Loucy (cell line): ENCODE measurements at regions not wholly inside any gene's neighbourhood (a gene's known extent, or its start where the extent isn't known, plus 50 kb on each side); places are given as distances from the start of the nearest gene placed in this dataset.

Source experiments
- H2AFZ ChIP-seq: fragments of 200-600 bp; sonication (generic); 2 replicates; pipeline ENCODE4 v1.6.0; 2016; ENCODE audit warnings: antibody characterized with exemption, mild to moderate bottlenecking, low read length, moderate library complexity
- H3F3A ChIP-seq: fragments of 200-600 bp; 2 replicates; pipeline ENCODE4 v1.6.0; 2016; ENCODE audit warnings: antibody characterized with exemption, low read depth, mild to moderate bottlenecking
- H3K27me3 ChIP-seq: fragments of 200-600 bp; sonication (generic); 2 replicates; pipeline ENCODE4 v1.6.1; 2014; ENCODE audit warnings: low read length, mild to moderate bottlenecking; ENCODE audit not compliant: insufficient read depth, poor library complexity, severe bottlenecking
- H3K36me3 ChIP-seq: fragments of 200-600 bp; sonication (generic); 2 replicates; pipeline ENCODE4 v1.6.1; 2016; ENCODE audit warnings: low read length; ENCODE audit not compliant: insufficient read depth
- H3K4me1 ChIP-seq: fragments of 200-600 bp; sonication (generic); 2 replicates; pipeline ENCODE4 v1.5.1; 2014; ENCODE audit warnings: low read length, mild to moderate bottlenecking; ENCODE audit not compliant: insufficient read depth, poor library complexity, severe bottlenecking
- H3K4me2 ChIP-seq: fragments of 200-600 bp; sonication (generic); 2 replicates; pipeline ENCODE4 v1.6.0; 2014; ENCODE audit warnings: antibody characterized with exemption, low read length, low read depth, mild to moderate bottlenecking; ENCODE audit not compliant: poor library complexity, severe bottlenecking
- H3K4me3 ChIP-seq: fragments of 200-600 bp; sonication (generic); 2 replicates; pipeline ENCODE4 v1.5.1; 2014; ENCODE audit warnings: low read length, mild to moderate bottlenecking, mixed read lengths; ENCODE audit not compliant: poor library complexity, severe bottlenecking
- H3K79me2 ChIP-seq: fragments of 200-600 bp; sonication (generic); 2 replicates; pipeline ENCODE4 v1.6.1; 2014; ENCODE audit warnings: low read length; ENCODE audit not compliant: insufficient read depth
- H3K9ac ChIP-seq: fragments of 200-600 bp; sonication (generic); 2 replicates; pipeline ENCODE4 v1.6.0; 2014; ENCODE audit warnings: mild to moderate bottlenecking, low read depth, low read length, moderate library complexity; ENCODE audit not compliant: poor library complexity, severe bottlenecking
- H3K9me2 ChIP-seq: fragments of 200-600 bp; sonication (generic); replicated peaks from 2 replicates; pipeline ENCODE4 v1.6.1; 2016; ENCODE audit warnings: low read depth, low read length, mixed read lengths
- H3K9me3 ChIP-seq: fragments of 200-600 bp; sonication (generic); 2 replicates; pipeline ENCODE4 v1.6.1; 2014; ENCODE audit warnings: mild to moderate bottlenecking, antibody characterized with exemption, low read length, low read depth; ENCODE audit not compliant: insufficient read depth
- H4K20me1 ChIP-seq: fragments of 200-600 bp; sonication (generic); 2 replicates; pipeline ENCODE4 v1.6.0; 2014; ENCODE audit warnings: antibody characterized with exemption, low read length, mild to moderate bottlenecking; ENCODE audit not compliant: insufficient read depth, poor library complexity, severe bottlenecking
- CTCF ChIP-seq: fragments of 200-600 bp; sonication (generic); conservative IDR thresholded peaks from 2 replicates; pipeline ENCODE4 v1.5.1; 2014; ENCODE audit warnings: mild to moderate bottlenecking, antibody characterized with exemption, low read length
- EZH2phosphoT487 ChIP-seq: fragments of 200-600 bp; IDR thresholded peaks from 2 replicates; pipeline ENCODE4 v1.6.1; 2018; ENCODE audit warnings: antibody characterized with exemption, mild to moderate bottlenecking, moderate library complexity, borderline replicate concordance

- no peak overlapping the region for H3K4me2 ChIP-seq
- no peaks in the 10 kb centered on the region for H4K20me1 ChIP-seq
- no peaks in the 10 kb centered on the region for H3K9me3 ChIP-seq
- H3K4me3 ChIP-seq, result no peak overlapping the region
- no peaks in the 10 kb centered on the region for H3F3A ChIP-seq
- peaks cover 44% of the 10 kb centered on the region for H3K79me2 ChIP-seq
- H2AFZ ChIP-seq, result no peak overlapping the region
- no peaks in the 10 kb centered on the region for H3K36me3 ChIP-seq
- no peaks in the 10 kb centered on the region for H3K9me2 ChIP-seq
- H3K9ac ChIP-seq, result no peak overlapping the region
- H3K4me1 ChIP-seq, result peaks cover 38% of the 10 kb centered on the region
- no peaks in the 10 kb centered on the region for H3K27me3 ChIP-seq
- no peak for TF ChIP-seq CTCF
- TF ChIP-seq EZH2phosphoT487, result no peak
Observed at GRCh38 chr21:31405604-31406003, 61.5 kb upstream of the TIAM1 start.

- Histone ChIP-seq H3K4me2 (no peak overlapping the region), H4K20me1 (no peaks in the 10 kb centered on the region), H3K4me3 (no peak overlapping the region), H3K4me1 (peaks cover 38% of the 10 kb centered on the region), H2AFZ (no peak overlapping the region), H3K27me3 (no peaks in the 10 kb centered on the region), H3K9ac (no peak overlapping the region), H3F3A (0 out of 2 replicates have a peak, but pooled peaks cover under 1% of the 10 kb centered on the region), H3K9me3 (no peaks in the 10 kb centered on the region), H3K36me3 (no peaks in the 10 kb centered on the region), H3K79me2 (peaks cover 43% of the 10 kb centered on the region), H3K9me2 (no peaks in the 10 kb centered on the region)
- no peak for TF ChIP-seq CTCF
- TF ChIP-seq EZH2phosphoT487, result no peak
Observed at GRCh38 chr21:31403596-31404333, 59.7 kb upstream of the TIAM1 start.

GRCh38 chr21:31399591-31399990 lies 55.5 kb upstream of the TIAM1 start:
- TF ChIP-seq CTCF (no peak), EZH2phosphoT487 (no peak)
- no peaks in the 10 kb centered on the region for H3K36me3 ChIP-seq
- no peak overlapping the region for H3K4me3 ChIP-seq
- H3K79me2 ChIP-seq, result peaks cover 40% of the 10 kb centered on the region; the same call in 1 of the 2 replicates
- no peaks in the 10 kb centered on the region for H4K20me1 ChIP-seq
- no peak overlapping the region for H3K4me2 ChIP-seq
- H3K4me1 ChIP-seq, result peaks cover 48% of the 10 kb centered on the region
- H3K27me3 ChIP-seq, result no peaks in the 10 kb centered on the region
- peaks cover 11% of the 10 kb centered on the region for H3F3A ChIP-seq
- no peaks in the 10 kb centered on the region for H3K9me3 ChIP-seq
- peak overlapping the region; percentile 12 for H3K9ac ChIP-seq
- H2AFZ ChIP-seq, result no peak overlapping the region
- no peaks in the 10 kb centered on the region for H3K9me2 ChIP-seq
